H1 (cell line): ENCODE measurements at regions not wholly inside any gene's neighbourhood (a gene's known extent, or its start where the extent isn't known, plus 50 kb on each side); places are given as distances from the start of the nearest gene placed in this dataset.

Experiments
- TAF7 ChIP-seq: optimal IDR thresholded peaks from 2 replicates; pipeline ENCODE3; 2011; ENCODE audit warnings: low read depth, mild to moderate bottlenecking, inconsistent platforms, low read length, moderate library complexity, borderline replicate concordance

- no peak for TF ChIP-seq TAF7
Measured at GRCh38 chr16:64419832-64420231, 702.0 kb downstream of the CDH11 start (continued).
